Activated naive CD4-positive, alpha-beta T cell treated with anti-CD3 and anti-CD28 coated beads, Interleukin-2, amount 10 ng/mL, durations not matched to agents 7 days and 5 days (primary cell): ENCODE measurements at regions not wholly inside any gene's neighbourhood (a gene's known extent, or its start where the extent isn't known, plus 50 kb on each side); places are given as distances from the start of the nearest gene placed in this dataset.
"Not testable (repeated sequence)": the region's sequence is repeated elsewhere in the genome, so short reads cannot be mapped to it uniquely, and the experiment has no call there.

Source experiments
- CTCF ChIA-PET: fragments of 350-600 bp; sonication (Branson Sonifier 250); formaldehyde crosslinking; loops from one replicate; lab custom pipeline; 2021; ENCODE audit warnings: antibody characterized with exemption; lab: Charles Lee
- DNase-seq: peaks from one replicate; pipeline ENCODE4 v3.0.0-alpha.2; 2020
- H3K27ac Mint-ChIP-seq: one replicate; pipeline ENCODE4 v1.8.0; 2021; ENCODE audit warnings: mild to moderate bottlenecking, moderate library complexity, mixed read lengths
- H3K27me3 Mint-ChIP-seq: one replicate; pipeline ENCODE4 v1.8.0; 2021; ENCODE audit warnings: mild to moderate bottlenecking, mixed read lengths
- H3K36me3 Mint-ChIP-seq: one replicate; pipeline ENCODE4 v1.8.0; 2021; ENCODE audit warnings: mixed read lengths
- H3K4me1 Mint-ChIP-seq: one replicate; pipeline ENCODE4 v1.8.0; 2021; ENCODE audit warnings: mixed read lengths
- H3K4me3 Mint-ChIP-seq: one replicate; pipeline ENCODE4 v1.8.0; 2021; ENCODE audit warnings: mild to moderate bottlenecking, moderate library complexity, mixed read lengths
- H3K9me3 Mint-ChIP-seq: one replicate; pipeline ENCODE4 v1.8.0; 2021; ENCODE audit warnings: mixed read lengths

DNA sequence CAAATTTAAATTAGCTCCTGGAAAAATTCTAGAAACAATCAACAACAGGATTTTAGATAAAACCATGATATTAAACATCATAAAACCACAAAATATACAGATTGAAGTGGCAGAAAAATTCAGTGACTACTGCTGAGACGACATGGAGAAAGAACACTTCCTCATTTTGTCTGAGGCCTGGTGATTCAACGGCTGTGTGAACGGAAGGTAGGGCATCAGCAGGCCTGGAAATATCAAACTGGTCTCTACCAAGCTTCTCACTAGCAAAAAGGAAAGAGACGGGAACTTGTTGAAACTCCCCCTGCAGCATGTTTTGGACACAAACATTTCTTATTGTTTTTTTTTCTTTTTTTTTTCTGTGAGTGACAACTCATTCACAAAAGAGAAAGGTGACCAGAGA, 58.0 kb upstream of the AHI1 start:
- no peak for DNase-seq
- peaks cover 9% of the 10 kb centered on the region for H3K27me3 Mint-ChIP-seq
- peaks cover 6% of the 10 kb centered on the region for H3K4me1 Mint-ChIP-seq
- CTCF ChIA-PET = interaction anchor here (0.9 kb wide), 2 partner anchors 67 to 671 kb away, joined by 3 read pairs; no protein-coding TSS in a partner anchor
- H3K9me3 Mint-ChIP-seq = no peaks in the 10 kb centered on the region
- H3K36me3 Mint-ChIP-seq = no peaks in the 10 kb centered on the region
- no peak overlapping the region for H3K27ac Mint-ChIP-seq
- H3K4me3 Mint-ChIP-seq = no peak overlapping the region

DNA sequence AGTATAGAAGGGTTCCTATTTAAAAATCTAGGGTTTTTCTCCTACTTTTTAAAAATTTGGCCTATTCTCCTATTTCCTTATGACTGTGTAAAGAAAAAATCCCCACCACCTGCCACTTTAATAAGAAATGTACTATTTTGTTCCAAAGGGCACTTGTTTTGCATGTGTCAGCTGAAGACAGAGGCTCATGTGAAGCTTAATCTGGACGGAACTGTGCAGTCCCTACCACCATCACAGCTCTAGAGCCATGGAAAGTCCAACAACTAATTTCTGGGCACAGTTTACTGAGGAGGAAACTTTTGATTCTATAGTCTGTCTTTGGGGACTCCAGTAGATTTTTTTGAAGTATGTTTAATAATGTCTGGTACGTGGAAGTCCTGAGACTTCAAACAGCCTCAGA, 60.0 kb upstream of the AHI1 start:
- no peak overlapping the region for H3K4me3 Mint-ChIP-seq
- CTCF ChIA-PET = no interaction called here
- H3K27ac Mint-ChIP-seq = no peak overlapping the region
- H3K36me3 Mint-ChIP-seq = no peaks in the 10 kb centered on the region
- H3K27me3 Mint-ChIP-seq = peaks cover 3% of the 10 kb centered on the region
- H3K4me1 Mint-ChIP-seq = peaks cover 12% of the 10 kb centered on the region
- no peak for DNase-seq
- H3K9me3 Mint-ChIP-seq = no peaks in the 10 kb centered on the region

DNA sequence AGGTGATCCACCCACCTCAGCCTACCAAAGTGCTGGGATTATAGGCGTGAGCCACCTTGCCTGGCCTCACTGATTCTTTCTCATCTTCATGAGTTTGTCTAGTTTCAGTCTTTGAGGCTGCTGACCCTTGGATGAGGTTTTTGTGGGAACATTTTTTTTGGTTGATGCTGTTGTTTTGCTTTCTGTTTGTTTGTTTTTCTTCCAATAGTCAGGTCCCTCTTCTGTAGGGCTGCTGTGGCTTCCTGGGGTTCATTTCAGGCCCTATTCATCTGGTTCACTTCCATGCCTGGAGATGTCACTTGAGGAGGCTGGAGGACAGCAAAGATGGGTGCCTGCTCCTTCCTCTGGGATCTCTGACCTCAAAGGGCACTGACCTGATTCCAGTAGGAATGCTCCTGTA, 68.1 kb upstream of the AHI1 start:
- H3K9me3 Mint-ChIP-seq, H3K4me3 Mint-ChIP-seq, CTCF ChIA-PET, H3K27me3 Mint-ChIP-seq, DNase-seq: not testable (repeated sequence)
- Mint-ChIP-seq H3K36me3 (peaks cover 14% of the 10 kb centered on the region), H3K4me1 (peaks cover 55% of the 10 kb centered on the region), H3K27ac (peak overlapping the region; percentile 66)

DNA sequence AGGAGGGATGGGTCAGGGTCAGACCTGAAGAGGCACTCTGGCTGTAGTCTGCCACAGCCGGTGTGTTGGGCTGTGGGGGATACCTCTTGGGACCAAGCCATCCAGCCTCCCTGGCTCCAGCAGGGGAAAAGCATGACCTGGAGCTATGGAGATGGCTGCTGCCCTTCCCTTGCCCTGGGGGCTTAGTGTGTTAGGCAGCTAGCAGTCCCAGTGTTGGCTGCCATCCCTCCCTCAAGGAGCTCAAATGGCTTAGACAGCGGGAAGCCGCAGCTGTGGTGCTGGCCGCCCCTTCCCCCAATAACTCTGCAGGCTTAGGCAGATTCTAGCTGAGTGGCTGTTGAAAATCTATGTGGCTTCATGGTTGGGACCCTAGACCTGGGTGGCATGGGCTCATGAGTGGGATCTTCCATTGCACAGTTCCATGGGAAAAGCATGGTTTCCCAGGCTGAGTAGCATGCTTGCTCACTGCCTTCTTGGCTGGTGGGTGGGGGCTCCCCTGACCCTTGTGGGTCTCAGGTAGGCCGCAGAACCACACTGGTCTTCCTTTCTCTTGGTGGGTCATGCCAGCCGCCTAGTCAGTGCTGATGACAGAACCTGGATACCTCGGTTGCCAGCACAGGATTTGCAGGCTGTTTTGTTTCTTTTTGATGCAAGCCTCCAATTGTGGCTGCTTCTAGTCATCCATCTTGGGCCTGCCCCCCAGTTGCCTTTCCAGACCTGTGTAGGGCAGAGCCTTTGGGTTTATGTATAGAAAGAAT, 69.0 kb upstream of the AHI1 start:
- CTCF ChIA-PET = no interaction called here
- Mint-ChIP-seq H3K4me3 (no peak overlapping the region), H3K9me3 (no peaks in the 10 kb centered on the region), H3K27me3 (peaks cover 10% of the 10 kb centered on the region), H3K4me1 (peaks cover 50% of the 10 kb centered on the region), H3K27ac (no peak overlapping the region), H3K36me3 (peaks cover 14% of the 10 kb centered on the region)
- no peak for DNase-seq

DNA sequence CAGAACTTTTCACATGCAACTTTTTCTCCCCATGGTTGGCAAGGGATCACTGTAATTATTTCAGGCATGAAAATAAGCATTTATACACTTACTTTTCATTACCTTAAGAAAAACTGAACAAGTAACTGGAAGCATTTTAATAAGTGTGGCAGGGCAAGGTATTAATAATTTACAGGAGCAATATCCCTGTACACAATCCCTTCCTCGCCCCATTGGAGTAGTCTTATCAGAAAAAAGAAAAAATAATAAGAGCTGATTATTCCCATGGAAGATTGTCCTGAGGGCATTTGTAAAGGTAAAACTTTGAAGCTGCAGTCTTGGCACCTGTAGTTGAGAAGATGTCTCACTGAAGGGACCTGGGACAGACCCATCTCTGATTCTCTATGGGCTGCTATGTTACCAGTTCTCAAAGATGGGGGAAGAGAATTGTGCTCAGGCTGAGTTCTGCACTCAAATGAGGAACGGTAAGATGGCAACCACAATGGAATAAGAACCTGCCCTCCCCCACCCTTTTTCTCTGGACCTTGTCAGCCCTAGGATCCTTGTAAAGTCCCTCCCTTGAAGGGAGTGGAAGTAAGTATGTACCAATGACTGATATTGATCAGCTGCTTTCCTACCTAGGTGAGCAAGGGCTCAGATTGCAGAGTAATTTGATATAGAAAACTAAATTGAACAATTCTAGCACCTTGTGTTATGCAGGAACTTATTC, 70.0 kb upstream of the AHI1 start:
- Mint-ChIP-seq H3K36me3 (peaks cover 14% of the 10 kb centered on the region), H3K4me3 (no peak overlapping the region), H3K27ac (peak overlapping the region; percentile 87), H3K4me1 (peaks cover 49% of the 10 kb centered on the region), H3K9me3 (no peaks in the 10 kb centered on the region), H3K27me3 (peaks cover 10% of the 10 kb centered on the region)
- DNase-seq = no peak
- CTCF ChIA-PET = interaction anchor here (0.7 kb wide), 1 partner anchor 51 kb away, joined by 3 read pairs; no protein-coding TSS in a partner anchor

DNA sequence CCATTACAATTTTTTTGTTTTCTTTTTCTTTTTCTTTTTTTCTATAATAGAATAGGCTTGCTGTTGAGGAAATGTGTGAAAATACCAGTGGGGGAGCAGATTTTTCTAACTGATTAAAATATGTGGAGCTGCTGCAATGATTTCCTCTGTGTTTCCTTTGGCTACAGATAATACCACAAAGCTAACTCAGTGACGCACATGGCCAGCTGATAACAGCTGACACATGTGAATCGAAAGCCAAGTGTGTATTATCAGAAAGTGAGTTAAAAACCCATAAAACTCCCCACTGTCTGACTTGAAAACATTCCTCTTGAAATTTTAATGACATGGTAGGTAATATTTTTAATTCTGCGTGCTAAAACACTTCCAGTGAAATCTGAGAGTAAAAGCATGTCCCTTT, 70.8 kb upstream of the AHI1 start:
- peaks cover 10% of the 10 kb centered on the region for H3K27me3 Mint-ChIP-seq
- peak; percentile 67 for DNase-seq
- CTCF ChIA-PET = interaction anchor here (1.0 to 1.5 kb wide), 4 partner anchors 9 to 70 kb away, joined by 3 to 4 read pairs (median 3); no protein-coding TSS in a partner anchor

DNA sequence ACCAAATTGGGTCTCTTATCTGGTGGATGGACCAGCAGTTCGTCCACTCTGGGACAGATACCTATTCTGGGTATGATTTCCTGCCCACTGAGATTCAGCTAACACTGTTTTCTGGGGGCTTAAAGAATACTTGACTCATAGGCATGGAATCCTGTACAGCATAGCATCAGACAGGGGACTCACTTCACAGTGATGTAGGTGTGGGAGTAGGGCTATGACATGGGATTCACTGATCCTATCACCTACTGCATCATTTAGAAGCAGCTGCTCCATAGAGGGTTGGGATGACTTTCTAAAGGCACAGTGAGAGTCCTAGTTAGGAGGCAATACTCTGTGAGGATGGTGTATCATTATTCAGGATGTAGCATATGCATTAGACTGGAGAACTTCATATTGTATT, 74.5 kb upstream of the AHI1 start:
- Mint-ChIP-seq H3K9me3 (no peaks in the 10 kb centered on the region), H3K4me1 (peaks cover 39% of the 10 kb centered on the region), H3K4me3 (no peak overlapping the region), H3K27ac (no peak overlapping the region), H3K36me3 (peaks cover 3% of the 10 kb centered on the region), H3K27me3 (peaks cover 5% of the 10 kb centered on the region)
- DNase-seq = no peak
- CTCF ChIA-PET = no interaction called here

More for the DNA sequence above, 70.8 kb upstream of the AHI1 start:
- no peaks in the 10 kb centered on the region for H3K9me3 Mint-ChIP-seq
- peak overlapping the region; percentile 87 for H3K27ac Mint-ChIP-seq
- H3K4me3 Mint-ChIP-seq = no peak overlapping the region
- peaks cover 9% of the 10 kb centered on the region for H3K36me3 Mint-ChIP-seq
- peaks cover 49% of the 10 kb centered on the region for H3K4me1 Mint-ChIP-seq

DNA sequence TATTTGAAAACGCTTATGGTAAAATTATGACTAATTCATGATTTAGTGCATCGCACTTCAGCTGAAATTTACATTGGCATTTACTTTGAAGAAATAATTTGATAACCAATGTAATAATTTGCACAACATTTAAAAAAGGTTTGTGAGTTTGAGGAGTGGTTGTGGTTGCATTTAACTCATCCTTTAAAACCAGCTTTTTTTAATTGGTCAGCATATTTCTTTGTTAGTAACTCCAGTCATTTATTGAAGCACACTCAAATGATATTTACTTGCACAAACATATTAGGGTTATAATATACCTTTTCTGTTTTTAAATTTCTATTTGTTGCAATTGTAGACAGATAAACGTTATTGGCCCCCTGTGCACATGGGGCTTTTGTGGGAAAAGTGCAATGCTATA, 78.1 kb upstream of the AHI1 start:
- Mint-ChIP-seq H3K27me3 (no peaks in the 10 kb centered on the region), H3K9me3 (no peaks in the 10 kb centered on the region), H3K4me3 (no peak overlapping the region), H3K27ac (no peak overlapping the region), H3K4me1 (peaks cover 12% of the 10 kb centered on the region), H3K36me3 (peaks cover 6% of the 10 kb centered on the region)
- DNase-seq = no peak
- CTCF ChIA-PET = no interaction called here

DNA sequence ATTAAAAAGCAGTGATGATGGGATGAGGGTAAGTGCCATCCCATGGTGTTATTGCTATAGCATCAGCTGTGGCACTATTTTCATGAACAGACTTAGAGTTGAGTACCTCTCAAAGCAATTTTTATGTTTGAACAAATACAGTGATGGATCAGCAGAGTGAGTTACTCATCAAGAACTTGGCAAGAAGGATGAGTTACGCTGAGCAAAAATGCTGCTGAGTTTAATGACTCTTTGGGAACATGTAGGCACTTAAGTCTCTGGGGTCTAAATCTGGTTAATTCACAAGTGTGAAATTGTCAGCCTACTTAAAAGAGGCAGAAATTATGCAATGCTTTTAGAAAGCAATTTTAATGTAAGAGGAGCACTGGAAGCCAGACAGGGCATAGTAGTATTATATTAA, 78.5 kb upstream of the AHI1 start:
- H3K27me3 Mint-ChIP-seq = no peaks in the 10 kb centered on the region
- no peak for DNase-seq
- no peak overlapping the region for H3K27ac Mint-ChIP-seq
- no peaks in the 10 kb centered on the region for H3K9me3 Mint-ChIP-seq
- CTCF ChIA-PET = no interaction called here
- peaks cover 12% of the 10 kb centered on the region for H3K4me1 Mint-ChIP-seq
- H3K4me3 Mint-ChIP-seq = no peak overlapping the region
- peaks cover 6% of the 10 kb centered on the region for H3K36me3 Mint-ChIP-seq

DNA sequence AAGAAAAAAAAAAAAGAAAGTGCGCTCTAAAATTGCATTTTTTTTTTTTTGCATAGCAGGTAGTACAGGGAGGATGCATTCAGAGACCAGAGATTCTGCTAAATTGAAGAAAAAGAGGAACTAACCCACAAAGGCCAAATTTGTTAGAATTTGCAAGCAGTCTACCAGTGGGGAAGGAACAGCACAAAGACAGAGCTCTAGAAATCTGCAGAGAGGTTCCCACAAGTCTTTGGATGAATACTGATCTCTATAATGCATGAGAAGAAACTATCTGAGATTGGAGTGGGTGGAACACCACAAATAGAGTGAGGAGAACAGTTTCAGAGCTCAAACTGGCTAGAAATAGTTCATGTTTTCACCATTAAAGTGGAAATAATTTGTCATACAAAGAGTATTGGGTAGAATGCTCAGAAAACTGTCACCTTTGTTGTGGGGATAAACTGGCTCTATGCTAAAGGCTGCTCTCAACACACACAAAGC, 79.6 kb upstream of the AHI1 start:
- peaks cover 6% of the 10 kb centered on the region for H3K36me3 Mint-ChIP-seq
- H3K4me1 Mint-ChIP-seq = peaks cover 12% of the 10 kb centered on the region
- CTCF ChIA-PET = interaction anchor here (1.2 to 1.3 kb wide), 2 partner anchors 8 to 40 kb away, joined by 3 to 4 read pairs; no protein-coding TSS in a partner anchor
- peak overlapping the region; percentile 58 for H3K27ac Mint-ChIP-seq
- H3K4me3 Mint-ChIP-seq = no peak overlapping the region
- no peak for DNase-seq
- H3K9me3 Mint-ChIP-seq = peaks cover 2% of the 10 kb centered on the region
- H3K27me3 Mint-ChIP-seq = no peaks in the 10 kb centered on the region

DNA sequence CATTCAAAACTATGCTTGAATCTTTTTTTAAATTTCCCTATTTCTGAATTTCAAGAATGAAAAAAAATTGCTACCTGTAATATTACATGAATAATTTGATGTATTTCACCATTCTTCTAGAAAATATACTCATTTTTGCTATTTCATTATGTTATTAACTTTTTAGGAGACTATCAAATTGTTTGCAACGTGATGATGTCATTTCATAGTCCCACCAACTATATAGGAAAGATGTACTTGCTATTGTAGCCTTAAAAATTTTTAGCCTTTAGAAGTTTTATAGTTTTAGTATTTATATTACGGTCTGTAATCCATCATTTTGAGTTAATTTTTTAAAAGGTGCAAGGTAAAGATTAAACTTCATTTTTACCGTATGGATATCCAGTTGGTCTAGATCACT, 81.4 kb upstream of the AHI1 start:
- Mint-ChIP-seq H3K27me3 (no peaks in the 10 kb centered on the region), H3K4me1 (peaks cover 19% of the 10 kb centered on the region), H3K4me3 (no peak overlapping the region), H3K9me3 (peaks cover 5% of the 10 kb centered on the region), H3K36me3 (peaks cover 8% of the 10 kb centered on the region), H3K27ac (no peak overlapping the region)
- CTCF ChIA-PET = no interaction called here
- DNase-seq = no peak

DNA sequence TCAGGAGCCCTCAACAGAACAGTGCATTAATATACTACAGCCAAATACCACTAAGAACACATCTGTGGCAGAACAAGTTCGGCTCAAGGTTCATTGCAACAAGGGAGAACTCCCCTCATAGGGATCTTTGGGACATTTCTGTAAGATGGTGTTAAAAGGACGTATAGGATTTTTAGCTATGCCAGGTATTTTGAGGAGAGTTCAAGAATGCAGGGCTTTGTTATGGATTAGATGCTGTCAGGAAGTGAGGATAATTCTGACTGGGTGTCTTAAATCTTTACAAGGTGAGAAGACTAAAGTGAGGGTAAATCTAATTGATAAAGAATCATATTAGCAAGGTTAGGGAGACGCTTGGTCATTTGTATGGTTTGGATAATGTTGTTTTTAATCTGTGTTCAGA, 83.7 kb upstream of the AHI1 start:
- no peak for DNase-seq
- no peak overlapping the region for H3K4me3 Mint-ChIP-seq
- H3K36me3 Mint-ChIP-seq = peaks cover 12% of the 10 kb centered on the region
- no peaks in the 10 kb centered on the region for H3K27me3 Mint-ChIP-seq
- H3K27ac Mint-ChIP-seq = no peak overlapping the region
- H3K9me3 Mint-ChIP-seq = peaks cover 6% of the 10 kb centered on the region
- H3K4me1 Mint-ChIP-seq = peaks cover 26% of the 10 kb centered on the region
- CTCF ChIA-PET = interaction anchor here (0.9 to 1.1 kb wide), 2 partner anchors 9 to 642 kb away, joined by 4 to 5 read pairs; no protein-coding TSS in a partner anchor

DNA sequence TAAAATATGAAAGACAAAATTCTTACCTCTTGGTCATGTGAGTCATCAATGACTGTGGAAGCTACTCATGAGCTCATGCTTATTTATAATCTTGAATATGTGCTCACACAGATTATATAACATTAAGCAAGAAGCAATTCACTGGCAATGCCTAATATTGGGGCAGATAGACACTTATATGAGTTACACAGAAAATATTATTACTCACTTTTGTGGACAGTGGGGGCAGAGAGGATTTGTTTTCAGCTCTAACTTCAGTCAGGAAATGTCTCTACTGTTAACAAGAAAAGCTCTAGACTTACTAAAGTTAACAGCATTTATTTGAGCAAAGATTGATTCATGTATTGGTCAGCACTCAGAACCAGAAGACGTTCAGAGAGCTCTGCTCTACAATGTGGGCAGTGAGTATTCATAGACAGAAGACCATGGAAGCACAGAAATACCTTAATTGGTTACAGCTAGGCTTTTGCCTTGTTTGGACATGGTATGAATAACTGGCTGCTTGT, 85.8 kb upstream of the AHI1 start:
- Mint-ChIP-seq H3K27ac (no peak overlapping the region), H3K4me1 (peaks cover 33% of the 10 kb centered on the region), H3K36me3 (peaks cover 15% of the 10 kb centered on the region), H3K27me3 (no peaks in the 10 kb centered on the region), H3K9me3 (peaks cover 12% of the 10 kb centered on the region), H3K4me3 (no peak overlapping the region)
- CTCF ChIA-PET = interaction anchor here (1.8 kb wide), 1 partner anchor 42 kb away, joined by 5 read pairs; no protein-coding TSS in a partner anchor
- no peak for DNase-seq

DNA sequence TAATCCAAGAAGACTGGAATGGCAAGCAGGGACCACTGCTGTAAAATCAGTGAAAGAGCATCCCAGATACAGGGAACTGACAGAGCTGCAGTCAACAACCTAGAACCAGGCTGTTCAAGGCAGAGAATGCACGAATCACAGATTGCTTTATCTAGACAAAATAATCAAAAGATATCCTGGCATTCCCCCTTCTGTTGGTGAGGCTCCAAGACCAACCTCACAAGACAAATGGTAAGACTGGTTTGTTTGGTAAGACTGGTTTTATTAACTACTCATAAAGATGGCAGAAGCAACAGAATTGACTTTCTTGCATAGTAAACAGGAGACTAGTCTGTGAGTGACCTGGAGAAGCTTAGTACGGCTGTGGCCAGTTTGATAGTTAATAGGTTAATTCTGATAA, 88.8 kb upstream of the AHI1 start:
- Mint-ChIP-seq H3K4me3 (no peak overlapping the region), H3K27ac (peak overlapping the region; percentile 79)

More for the DNA sequence above, 88.8 kb upstream of the AHI1 start:
- H3K4me1 Mint-ChIP-seq = peaks cover 45% of the 10 kb centered on the region
- no peaks in the 10 kb centered on the region for H3K27me3 Mint-ChIP-seq
- CTCF ChIA-PET = interaction anchor here (0.9 to 1.7 kb wide), 6 partner anchors 18 to 703 kb away, joined by 3 to 6 read pairs (median 4); partner anchors contain the start of gene BCLAF1
- no peak for DNase-seq
- H3K9me3 Mint-ChIP-seq = peaks cover 29% of the 10 kb centered on the region
- peaks cover 36% of the 10 kb centered on the region for H3K36me3 Mint-ChIP-seq
